ENCODE measurements at regions not wholly inside any gene's neighbourhood (a gene's known extent, or its start where the extent isn't known, plus 50 kb on each side); places are given as distances from the start of the nearest gene placed in this dataset.

GRCh38 chr6:1499777-1500176 is 109.9 kb upstream of the FOXC1 start:
- TF ChIP-seq MAX (IDR thresholded peaks at IDR 0.05; ENCODE audit: low read depth, low read length): no peak
- no peak for TF ChIP-seq POLR2A (IDR thresholded peaks at IDR 0.05; ENCODE audit: extremely low read depth, insufficient read length)
- TF ChIP-seq MYC (IDR thresholded peaks at IDR 0.05; ENCODE audit: low read depth, low read length): no peak
- DNase-seq (ENCODE audit: low read depth): no peak
- H3K4me3 ChIP-seq (ENCODE audit: low read depth, low read length): no peak overlapping the region

GRCh38 chr6:1500913-1501312 is 108.8 kb upstream of the FOXC1 start:
- DNase-seq (ENCODE audit: low read depth): no peak
- no peak overlapping the region for H3K4me3 ChIP-seq (ENCODE audit: low read depth, low read length)
- TF ChIP-seq MAX (IDR thresholded peaks at IDR 0.05; ENCODE audit: low read depth, low read length): no peak
- no peak for TF ChIP-seq MYC (IDR thresholded peaks at IDR 0.05; ENCODE audit: low read depth, low read length)
- TF ChIP-seq, protein P1, sequence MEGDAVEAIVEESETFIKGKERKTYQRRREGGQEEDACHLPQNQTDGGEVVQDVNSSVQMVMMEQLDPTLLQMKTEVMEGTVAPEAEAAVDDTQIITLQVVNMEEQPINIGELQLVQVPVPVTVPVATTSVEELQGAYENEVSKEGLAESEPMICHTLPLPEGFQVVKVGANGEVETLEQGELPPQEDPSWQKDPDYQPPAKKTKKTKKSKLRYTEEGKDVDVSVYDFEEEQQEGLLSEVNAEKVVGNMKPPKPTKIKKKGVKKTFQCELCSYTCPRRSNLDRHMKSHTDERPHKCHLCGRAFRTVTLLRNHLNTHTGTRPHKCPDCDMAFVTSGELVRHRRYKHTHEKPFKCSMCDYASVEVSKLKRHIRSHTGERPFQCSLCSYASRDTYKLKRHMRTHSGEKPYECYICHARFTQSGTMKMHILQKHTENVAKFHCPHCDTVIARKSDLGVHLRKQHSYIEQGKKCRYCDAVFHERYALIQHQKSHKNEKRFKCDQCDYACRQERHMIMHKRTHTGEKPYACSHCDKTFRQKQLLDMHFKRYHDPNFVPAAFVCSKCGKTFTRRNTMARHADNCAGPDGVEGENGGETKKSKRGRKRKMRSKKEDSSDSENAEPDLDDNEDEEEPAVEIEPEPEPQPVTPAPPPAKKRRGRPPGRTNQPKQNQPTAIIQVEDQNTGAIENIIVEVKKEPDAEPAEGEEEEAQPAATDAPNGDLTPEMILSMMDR (IDR thresholded peaks at IDR 0.05; ENCODE audit: low read depth, low read length): no peak
- no peak for TF ChIP-seq POLR2A (IDR thresholded peaks at IDR 0.05; ENCODE audit: extremely low read depth, insufficient read length)

DNA sequence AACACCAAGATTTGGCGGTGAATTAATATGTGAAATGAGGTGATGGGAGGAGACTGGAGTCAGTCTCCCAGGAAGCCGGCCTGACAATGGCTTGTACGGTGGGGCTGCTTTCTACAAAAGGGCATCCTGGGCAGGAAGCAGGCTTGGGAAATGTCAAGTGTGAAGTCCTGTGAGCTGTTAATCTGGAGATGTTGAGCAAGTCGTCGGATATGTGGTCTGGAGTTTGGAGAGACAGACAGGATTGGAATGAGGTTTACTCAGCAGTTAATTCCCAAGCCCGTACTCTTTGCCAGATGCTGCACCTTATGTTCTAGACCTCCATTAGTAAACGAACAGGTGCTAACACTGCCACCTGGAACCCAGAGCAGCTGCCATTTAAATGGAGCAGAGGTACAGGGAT is 107.7 kb upstream of the FOXC1 start:
- no peak for TF ChIP-seq POLR2A (IDR thresholded peaks at IDR 0.05; ENCODE audit: extremely low read depth, insufficient read length)
- TF ChIP-seq MAX (IDR thresholded peaks at IDR 0.05; ENCODE audit: low read depth, low read length): no peak
- TF ChIP-seq, protein P1 (IDR thresholded peaks at IDR 0.05; ENCODE audit: low read depth, low read length): no peak
- no peak for TF ChIP-seq MYC (IDR thresholded peaks at IDR 0.05; ENCODE audit: low read depth, low read length)
- no peak for DNase-seq (ENCODE audit: low read depth)
- H3K4me3 ChIP-seq (ENCODE audit: low read depth, low read length): no peak overlapping the region

GRCh38 chr6:1503811-1504210 is 105.9 kb upstream of the FOXC1 start:
- TF ChIP-seq MYC (IDR thresholded peaks at IDR 0.05; ENCODE audit: low read depth, low read length): no peak
- TF ChIP-seq MAX (IDR thresholded peaks at IDR 0.05; ENCODE audit: low read depth, low read length): no peak
- TF ChIP-seq, protein P1 (IDR thresholded peaks at IDR 0.05; ENCODE audit: low read depth, low read length): no peak
- DNase-seq (ENCODE audit: low read depth): no peak
- H3K4me3 ChIP-seq (ENCODE audit: low read depth, low read length): no peak overlapping the region

GRCh38 chr6:1504465-1504864 is 105.2 kb upstream of the FOXC1 start:
- TF ChIP-seq MYC (IDR thresholded peaks at IDR 0.05; ENCODE audit: low read depth, low read length) (no peak), MAX (IDR thresholded peaks at IDR 0.05; ENCODE audit: low read depth, low read length) (no peak)
- TF ChIP-seq, protein P1 (IDR thresholded peaks at IDR 0.05; ENCODE audit: low read depth, low read length): no peak
- H3K4me3 ChIP-seq (ENCODE audit: low read depth, low read length): no peak overlapping the region
- no peak for DNase-seq (ENCODE audit: low read depth)

DNA sequence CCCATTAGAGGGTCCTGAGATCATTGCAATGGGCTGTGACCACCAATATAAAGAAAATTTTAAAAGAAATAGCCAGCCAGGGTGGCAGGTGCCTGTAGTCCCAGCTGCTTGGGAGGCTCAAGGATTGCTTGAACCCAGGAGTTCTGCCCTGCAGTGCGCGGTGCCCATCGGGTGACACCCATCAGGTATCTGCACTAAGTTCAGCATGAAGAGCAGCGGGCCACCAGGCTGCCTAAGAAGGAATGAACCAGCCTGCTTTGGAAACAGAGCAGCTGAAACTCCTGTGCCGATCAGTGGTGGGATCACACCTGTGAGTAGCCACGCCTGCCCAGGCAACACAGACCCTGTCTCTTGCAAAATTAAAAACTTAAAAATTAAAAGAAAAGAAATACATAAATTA is 102.5 kb upstream of the FOXC1 start:
- DNase-seq (ENCODE audit: low read depth): no peak

More for the DNA sequence above, 102.5 kb upstream of the FOXC1 start:
- no peak for TF ChIP-seq MAX (IDR thresholded peaks at IDR 0.05; ENCODE audit: low read depth, low read length)
- TF ChIP-seq, protein P1 (IDR thresholded peaks at IDR 0.05; ENCODE audit: low read depth, low read length): no peak
- TF ChIP-seq POLR2A (IDR thresholded peaks at IDR 0.05; ENCODE audit: extremely low read depth, insufficient read length): no peak
- no peak for TF ChIP-seq MYC (IDR thresholded peaks at IDR 0.05; ENCODE audit: low read depth, low read length)
- no peak overlapping the region for H3K4me3 ChIP-seq (ENCODE audit: low read depth, low read length)

Measured in NB4 (cell line).